Kidney capillary endothelial cell (primary cell): ENCODE measurements at regions not wholly inside any gene's neighbourhood (a gene's known extent, or its start where the extent isn't known, plus 50 kb on each side); places are given as distances from the start of the nearest gene placed in this dataset.
A peak's percentile ranks its signal among the peaks of the same experiment; 100 is the strongest.

Source experiments
- DNase-seq: peaks from one replicate; pipeline ENCODE4 v3.0.0-alpha.2; 2018; ENCODE audit warnings: low spot score

- DNase-seq, result no peak
These were observed 189.4 kb upstream of the CD96 start for GRCh38 chr3:111352585-111352984.

GRCh38 chr3:111359261-111360030 lies 182.6 kb upstream of the CD96 start:
- no peak for DNase-seq

- DNase-seq, result no peak
These were observed 179.5 kb upstream of the CD96 start for GRCh38 chr3:111362381-111363009.

- no peak for DNase-seq
These were observed 175.5 kb upstream of the CD96 start for GRCh38 chr3:111366515-111366914.

- DNase-seq, result no peak
These were observed 173.9 kb upstream of the CD96 start for GRCh38 chr3:111368056-111368455.

- no peak for DNase-seq
These were observed 172.0 kb upstream of the CD96 start for GRCh38 chr3:111369958-111370357.

- no peak for DNase-seq
These were observed 168.8 kb upstream of the CD96 start for GRCh38 chr3:111373239-111373638.

GRCh38 chr3:111373861-111374260 lies 168.1 kb upstream of the CD96 start:
- peak; percentile 2 for DNase-seq

- DNase-seq, result no peak
These were observed 156.0 kb upstream of the CD96 start for GRCh38 chr3:111385971-111386495.

GRCh38 chr3:111392894-111393398 lies 149.1 kb upstream of the CD96 start:
- DNase-seq, result no peak

- no peak for DNase-seq
These were observed 129.3 kb upstream of the CD96 start for GRCh38 chr3:111412656-111413055.

GRCh38 chr3:111414531-111414930 lies 127.5 kb upstream of the CD96 start:
- no peak for DNase-seq

- no peak for DNase-seq
These were observed 127.0 kb upstream of the CD96 start for GRCh38 chr3:111415018-111415417.

- DNase-seq, result no peak
These were observed 123.6 kb upstream of the CD96 start for GRCh38 chr3:111418391-111418790.

GRCh38 chr3:111428301-111428700 lies 113.7 kb upstream of the CD96 start:
- DNase-seq, result no peak

GRCh38 chr3:111434941-111435622 lies 106.9 kb upstream of the CD96 start:
- DNase-seq, result no peak

- no peak for DNase-seq
These were observed 103.7 kb upstream of the CD96 start for GRCh38 chr3:111438283-111438682.

- no peak for DNase-seq
These were observed 87.4 kb upstream of the CD96 start for GRCh38 chr3:111454551-111454950.

- no peak for DNase-seq
These were observed 76.8 kb upstream of the CD96 start for GRCh38 chr3:111465081-111465670.

GRCh38 chr3:111470032-111470431 lies 72.0 kb upstream of the CD96 start:
- DNase-seq, result no peak

- DNase-seq, result no peak
These were observed 70.2 kb upstream of the CD96 start for GRCh38 chr3:111471831-111472230.

GRCh38 chr3:111472556-111472955 lies 69.4 kb upstream of the CD96 start:
- DNase-seq, result no peak
